CD4-positive, alpha-beta T cell treated with Interferon gamma for 1 hour (primary cell): ENCODE measurements at regions not wholly inside any gene's neighbourhood (a gene's known extent, or its start where the extent isn't known, plus 50 kb on each side); places are given as distances from the start of the nearest gene placed in this dataset.
A peak's percentile ranks its signal among the peaks of the same experiment; 100 is the strongest.
"Not testable (repeated sequence)": the region's sequence is repeated elsewhere in the genome, so short reads cannot be mapped to it uniquely, and the experiment has no call there.

Source experiments
- DNase-seq: peaks from one replicate; pipeline ENCODE4 v3.0.0-alpha.2; 2020

DNA sequence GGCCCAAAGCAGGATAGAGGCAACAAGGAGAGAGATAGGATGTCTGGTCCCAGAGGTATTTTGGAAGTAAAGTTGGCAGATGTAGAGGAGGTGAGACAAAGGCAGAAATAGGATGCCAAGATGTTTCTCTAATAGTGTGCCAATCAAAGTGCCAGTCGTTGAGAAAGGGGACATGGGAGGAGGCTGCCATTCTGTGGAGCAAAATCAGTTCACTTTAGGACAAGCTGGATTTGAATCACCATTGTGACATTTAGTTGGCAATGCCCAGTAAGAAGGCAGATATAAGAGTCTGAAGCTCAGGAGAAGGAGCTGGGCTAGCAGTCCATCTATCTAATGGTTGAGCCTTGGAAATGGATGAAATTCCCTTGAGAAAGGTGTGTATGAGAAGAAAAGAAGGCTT, 53.8 kb downstream of the ADRB2 start:
- no peak for DNase-seq

DNA sequence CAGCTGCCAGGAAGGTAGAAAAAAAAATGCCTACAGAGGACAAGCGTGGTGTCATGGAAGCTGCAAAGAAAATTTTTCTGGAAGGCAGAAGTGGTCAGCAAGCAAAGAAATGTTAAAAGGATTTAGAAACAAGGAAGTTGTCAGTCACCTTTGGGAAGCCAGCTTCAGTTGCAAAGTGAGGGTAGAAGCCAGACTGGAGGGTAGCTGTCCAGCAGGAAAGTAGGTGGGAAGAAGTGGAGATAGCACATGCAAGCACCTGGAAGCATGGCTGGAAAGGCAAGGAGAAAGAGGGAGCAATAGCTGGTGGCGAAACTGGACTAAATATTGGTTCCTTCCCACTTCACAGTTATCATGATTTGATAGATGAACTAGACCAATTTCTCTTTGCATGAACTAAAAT, 54.3 kb downstream of the ADRB2 start:
- DNase-seq = no peak

DNA sequence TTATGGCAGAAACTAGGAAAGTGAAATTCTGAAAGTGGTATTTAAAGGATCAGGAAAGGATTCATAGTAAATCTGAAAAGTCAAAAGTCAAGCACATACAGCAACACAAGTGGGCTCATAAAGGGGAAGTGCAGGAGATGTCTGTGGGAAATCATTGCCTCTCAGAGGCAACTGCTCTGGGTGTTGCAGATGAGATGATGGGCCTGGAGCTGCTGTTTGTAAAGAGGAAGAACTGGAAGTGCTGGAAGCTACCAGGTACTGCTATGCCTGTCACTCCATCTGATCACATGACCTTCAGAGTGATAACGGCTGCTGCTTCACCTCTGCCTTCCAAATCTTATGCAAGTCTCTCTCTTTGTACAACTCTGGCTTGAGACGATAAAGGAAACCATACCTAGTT, 55.9 kb downstream of the ADRB2 start:
- DNase-seq = peak; percentile 3

DNA sequence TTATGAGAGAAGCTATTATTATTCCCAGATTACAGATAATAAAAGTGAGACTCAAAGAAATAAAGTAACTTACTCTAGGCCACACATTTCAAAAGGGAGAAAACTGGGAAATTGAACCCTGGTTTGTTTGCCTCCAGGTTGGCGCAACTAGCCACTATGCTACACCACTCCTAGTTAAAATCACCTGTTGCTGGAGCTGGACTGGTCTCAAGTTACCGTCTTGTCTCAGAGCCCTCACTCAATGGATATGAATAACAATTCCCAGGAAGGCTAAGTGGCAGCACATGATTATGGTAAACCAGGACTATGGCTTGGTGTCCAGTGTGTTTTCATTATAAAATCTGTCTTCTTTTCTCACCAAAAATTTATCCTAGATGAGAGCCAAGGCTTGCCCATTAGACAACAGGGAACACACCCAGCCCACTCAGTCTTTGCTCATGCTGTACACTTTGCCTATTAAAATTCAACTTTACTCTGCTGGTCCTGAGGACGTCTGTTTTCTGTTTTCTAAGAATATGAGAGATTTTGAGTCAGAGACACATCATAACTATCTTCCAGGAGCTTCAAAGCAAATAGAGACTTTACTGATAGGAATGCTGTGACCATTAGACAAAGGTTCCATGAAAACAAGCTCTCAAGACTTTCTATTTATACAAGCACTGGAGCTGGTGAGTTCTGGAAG, 58.1 kb downstream of the ADRB2 start:
- DNase-seq = no peak

DNA sequence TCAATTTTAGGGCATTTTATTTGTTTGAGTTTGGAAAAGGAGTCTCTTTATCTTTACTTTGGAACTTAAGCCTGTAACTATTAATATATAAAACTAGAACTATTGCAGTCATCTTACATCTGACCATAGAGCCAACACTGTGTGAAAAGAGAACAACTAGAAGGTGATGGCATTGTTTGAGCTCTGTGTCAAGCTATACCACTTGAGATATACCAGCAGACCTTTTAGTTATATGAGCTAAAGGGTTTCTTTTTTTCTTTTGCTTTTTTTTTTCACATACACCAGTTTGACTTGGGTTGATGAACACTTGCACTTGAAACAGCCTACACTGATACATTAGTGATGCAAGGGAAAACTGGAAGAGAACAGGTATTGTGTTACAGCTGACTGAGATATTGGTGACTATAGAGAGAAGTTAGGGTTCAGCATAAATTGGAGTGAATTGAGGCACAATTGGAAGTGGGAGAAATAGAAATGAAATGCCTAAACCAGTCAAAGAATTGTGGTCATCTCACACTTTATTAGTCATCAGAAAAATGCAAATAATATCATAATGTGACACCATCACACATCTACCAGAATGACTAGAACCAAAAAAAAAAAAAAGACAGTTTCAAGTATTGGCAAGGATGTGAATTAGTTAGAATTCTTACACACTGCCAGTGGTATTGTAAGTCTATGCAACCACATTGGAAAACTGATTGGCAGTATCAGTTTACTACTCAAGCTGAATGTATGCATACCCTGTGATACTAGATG, 60.9 kb downstream of the ADRB2 start:
- DNase-seq = no peak

DNA sequence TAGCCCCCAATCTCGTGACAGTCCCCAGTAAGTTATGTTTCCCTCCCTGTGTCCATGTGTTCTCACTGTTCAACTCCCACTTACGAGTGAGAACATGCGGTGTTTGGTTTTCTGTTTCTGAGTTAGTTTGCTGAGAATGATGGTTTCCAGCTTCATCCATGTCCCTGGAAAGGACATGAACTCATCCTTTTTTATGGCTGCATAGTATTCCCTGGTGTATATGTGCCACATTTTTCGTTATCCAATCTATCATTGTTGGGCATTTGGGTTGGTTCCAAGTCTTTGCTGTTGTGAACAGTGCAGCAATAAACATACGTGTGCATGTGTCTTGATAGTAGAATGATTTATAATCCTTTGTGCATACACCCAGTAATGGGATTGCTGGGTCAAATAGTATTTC, 63.5 kb downstream of the ADRB2 start:
- not testable (repeated sequence) for DNase-seq

DNA sequence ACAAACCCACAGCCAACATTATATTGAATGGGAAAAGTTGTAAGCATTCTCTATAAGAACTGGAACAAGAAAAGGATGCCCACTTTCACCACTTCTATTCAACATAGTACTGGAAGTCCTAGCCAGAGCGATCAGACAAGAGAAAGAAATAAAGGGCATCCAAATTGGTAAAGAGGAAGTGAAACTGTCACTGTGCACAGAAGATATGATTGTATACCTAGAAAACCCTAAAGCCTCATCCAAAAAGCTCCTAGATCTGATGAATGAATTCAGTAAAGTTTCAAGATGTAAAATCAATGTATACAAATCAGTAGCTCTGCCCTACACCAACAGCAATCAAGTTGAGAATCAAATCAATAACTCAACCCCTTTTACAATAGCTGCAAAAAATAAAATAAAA, 69.0 kb downstream of the ADRB2 start:
- not testable (repeated sequence) for DNase-seq

DNA sequence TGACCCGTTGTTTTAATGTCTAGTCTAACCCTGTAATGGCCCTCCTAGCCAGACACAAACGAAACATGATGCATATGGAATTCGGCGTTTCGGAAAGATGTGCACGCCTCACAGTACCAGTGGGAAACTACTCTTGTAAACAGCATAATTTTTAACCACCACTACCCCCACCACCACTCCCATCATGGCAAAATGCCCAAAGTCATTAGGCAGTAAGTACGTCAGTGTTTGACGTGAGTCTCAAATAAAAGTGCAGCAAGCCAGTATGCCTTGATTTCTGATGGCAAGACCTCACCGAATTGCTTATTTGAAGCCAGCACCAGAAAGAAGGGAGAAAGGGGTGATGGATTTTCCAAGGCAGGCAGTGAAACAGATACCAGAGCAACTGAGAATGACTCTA, 71.4 kb downstream of the ADRB2 start:
- no peak for DNase-seq

DNA sequence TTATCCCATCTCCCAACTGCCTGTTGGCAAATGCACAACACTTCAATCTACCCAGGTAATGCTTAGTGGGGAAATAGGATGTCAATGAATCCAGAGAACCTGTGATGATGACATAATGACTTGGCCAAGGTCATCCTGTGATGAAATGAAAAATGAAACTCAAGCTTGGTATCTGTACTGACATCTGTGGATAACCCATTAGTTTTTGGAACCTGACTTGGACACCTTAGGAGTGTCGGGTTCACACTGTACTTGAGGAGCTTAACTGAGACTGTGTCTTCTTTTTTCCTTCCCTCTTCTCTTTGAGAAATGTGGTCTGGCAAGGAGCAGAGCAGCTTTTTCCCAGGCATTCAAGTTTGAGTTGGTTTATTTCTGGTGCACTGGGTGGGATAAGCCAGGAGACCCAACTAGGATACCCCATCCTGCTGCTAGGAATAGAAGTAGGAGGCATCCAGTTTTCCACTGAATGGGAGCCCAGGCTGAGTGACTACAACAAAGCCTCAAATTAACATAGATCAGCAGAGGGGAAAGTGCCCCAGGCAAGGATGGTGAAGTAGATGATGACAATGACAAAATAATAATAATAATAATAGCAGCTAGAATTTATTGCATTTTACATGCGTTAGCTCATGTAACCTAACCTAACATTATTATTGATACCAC, 72.1 kb downstream of the ADRB2 start:
- DNase-seq = no peak

DNA sequence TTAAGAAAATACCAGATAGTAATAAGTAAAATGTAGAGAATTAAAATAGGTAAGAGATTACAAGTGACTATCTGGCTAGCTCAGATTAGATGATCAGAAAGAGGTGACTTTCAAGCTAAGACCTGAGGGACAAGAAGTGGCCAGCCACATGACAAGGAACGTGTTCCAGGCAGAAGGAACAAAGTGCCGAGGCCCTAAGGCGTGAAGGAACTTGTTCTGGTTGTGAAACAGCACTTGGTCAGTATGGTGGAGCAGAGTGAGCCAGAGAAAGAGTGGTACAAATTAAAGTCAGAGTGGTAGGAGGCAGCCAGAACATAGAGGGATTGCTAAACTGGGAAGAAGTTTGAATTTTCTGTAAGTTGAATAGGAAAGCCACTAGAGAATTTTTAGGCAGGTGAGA, 73.6 kb downstream of the ADRB2 start:
- no peak for DNase-seq

DNA sequence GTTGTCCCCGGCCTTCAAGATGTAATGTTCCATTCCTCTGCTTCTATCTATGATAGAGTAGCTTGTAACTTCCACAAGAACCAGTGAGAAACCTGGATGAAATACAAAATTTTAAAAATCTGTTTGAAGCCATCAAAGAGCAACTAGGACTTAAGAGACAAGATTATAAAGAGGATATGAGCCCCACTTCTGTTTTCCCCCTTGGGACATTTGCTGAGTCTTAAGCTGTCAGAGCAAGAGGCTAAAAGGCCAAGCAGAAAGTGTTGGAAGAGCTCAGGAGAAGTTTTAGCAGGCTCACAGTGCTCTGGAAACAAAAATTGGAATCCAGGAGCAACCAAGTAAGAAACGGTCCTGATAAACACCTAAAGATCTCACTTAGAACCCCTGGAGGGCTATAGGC, 76.1 kb downstream of the ADRB2 start:
- no peak for DNase-seq

DNA sequence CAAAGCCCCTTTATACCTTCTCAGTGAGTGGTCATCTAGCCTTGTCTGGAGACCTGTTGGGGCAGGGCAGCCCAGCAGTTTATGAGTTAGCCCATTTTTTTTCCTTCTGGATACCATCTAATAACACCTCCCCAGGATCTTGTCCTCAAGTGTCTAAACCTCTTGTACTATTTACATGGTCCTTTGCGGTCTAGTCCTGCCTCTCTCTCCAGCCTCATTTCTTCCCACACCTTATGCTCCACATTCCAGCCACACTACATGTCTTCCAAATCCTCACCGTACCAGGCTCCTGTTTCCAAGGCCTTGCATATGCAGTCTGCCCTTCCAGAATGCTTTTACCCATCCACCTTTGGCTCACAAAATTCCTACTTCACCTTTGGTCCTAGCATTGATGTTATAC, 77.2 kb downstream of the ADRB2 start:
- DNase-seq = no peak

DNA sequence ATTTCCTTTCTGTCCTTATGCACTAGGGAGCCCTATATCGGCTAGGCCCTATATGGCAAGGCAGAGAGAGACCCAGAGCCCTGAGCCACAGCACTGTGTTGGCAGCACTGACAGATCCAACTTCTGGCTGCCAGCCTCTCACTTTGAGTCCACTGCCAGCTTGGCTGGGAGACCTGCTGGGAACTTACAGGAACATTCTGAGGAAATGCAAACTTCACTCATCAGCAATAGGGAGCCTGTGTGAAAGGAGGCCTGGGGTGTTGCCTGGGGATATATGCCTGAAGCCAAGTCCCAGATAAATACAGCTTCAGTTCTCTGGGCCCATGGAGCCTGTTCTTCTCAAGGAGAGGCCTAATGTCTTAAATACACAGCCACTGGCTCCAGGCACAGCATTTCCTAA, 78.0 kb downstream of the ADRB2 start:
- DNase-seq = no peak

DNA sequence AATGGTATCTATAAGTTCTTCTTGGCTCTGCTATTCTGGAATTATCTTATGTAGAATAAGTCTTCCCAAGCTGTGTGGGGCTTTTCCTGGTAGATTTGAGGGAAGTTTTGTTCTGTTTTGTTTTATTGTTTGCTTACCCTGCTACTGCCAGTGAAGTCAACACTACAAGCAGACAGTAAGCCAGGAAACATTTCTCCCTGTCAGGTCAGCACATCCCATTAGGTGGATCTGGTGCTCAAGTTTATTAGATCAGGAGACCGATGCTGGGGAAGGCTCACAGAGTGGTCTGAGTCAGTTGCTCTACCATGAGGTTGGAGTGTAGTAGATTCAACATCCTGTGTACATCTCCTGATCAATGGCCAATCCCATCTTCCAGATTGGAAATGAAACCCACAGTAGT, 79.1 kb downstream of the ADRB2 start:
- no peak for DNase-seq

DNA sequence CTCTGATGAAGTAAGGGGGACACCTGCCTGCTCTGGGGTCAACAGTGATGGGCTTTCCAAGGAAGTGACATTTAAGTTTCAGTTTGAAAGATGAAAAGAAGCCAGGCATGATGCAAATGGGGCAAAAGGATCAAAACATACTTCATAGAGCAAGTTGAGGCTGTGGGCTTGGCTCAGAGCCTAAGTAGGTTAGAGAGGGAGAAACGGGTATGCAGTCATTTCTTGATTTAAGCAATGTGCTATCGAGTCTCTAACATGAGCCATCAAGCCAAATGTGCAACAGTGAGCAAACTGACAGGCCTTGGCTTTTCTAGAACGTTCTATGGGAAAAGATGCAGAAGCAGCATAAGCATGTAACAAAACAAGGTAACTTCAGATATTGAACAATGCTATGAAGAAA, 80.6 kb downstream of the ADRB2 start:
- DNase-seq = no peak

DNA sequence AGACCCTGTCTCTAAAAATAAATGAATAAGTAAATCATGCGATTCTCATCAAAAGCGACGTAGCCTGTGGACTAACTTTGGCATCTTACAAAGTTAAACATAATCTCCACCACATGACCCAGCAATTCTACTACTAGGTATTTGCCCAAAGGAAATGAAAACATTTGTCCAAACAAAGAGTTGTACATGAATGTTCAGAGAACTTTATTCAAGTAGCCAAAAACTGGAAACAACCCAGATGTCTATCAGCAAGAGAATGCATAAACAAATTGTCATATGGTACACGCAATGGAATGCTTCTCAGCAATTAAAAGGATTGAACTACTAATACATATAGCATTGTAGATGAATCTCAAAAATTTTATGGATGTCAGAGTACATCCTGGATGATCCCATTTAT, 82.6 kb downstream of the ADRB2 start:
- no peak for DNase-seq

DNA sequence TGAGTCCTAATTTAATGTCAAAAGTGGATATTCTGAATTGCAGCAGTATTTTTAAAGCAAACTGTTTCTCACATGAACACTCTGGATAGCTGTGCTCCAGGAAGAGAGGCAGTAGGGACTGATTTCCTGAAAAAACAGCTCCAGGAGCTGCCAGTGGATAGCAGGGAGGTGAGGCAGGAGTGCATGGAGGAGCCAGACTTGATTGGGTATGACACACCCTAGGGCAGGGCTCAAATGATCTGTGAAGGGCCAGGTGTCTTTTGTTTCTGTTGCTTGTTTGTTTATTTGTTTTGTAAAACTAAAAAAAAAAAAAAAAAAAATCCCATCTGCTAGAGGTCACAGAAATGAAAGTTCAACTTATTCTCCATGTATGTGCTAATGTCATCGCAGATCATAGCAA, 83.4 kb downstream of the ADRB2 start:
- no peak for DNase-seq

DNA sequence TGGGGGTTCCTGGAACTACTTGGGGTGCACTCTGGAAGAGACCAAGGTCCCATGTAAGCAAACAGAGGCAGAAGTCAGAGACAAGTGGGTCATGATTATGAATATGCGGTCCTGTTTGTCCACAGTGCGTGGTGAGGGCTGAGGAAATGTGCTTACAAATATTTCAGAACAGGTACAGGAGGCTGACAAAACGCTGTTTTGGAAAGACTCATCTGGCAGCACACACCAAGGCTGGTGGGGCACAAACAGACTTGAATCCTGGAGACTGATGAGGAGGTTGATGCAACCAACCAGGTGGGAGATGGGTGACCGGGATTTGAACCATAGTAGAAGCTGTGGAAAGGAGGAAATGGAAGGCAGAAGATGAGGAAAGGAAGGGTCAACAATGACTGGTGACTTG, 83.8 kb downstream of the ADRB2 start:
- DNase-seq = no peak

DNA sequence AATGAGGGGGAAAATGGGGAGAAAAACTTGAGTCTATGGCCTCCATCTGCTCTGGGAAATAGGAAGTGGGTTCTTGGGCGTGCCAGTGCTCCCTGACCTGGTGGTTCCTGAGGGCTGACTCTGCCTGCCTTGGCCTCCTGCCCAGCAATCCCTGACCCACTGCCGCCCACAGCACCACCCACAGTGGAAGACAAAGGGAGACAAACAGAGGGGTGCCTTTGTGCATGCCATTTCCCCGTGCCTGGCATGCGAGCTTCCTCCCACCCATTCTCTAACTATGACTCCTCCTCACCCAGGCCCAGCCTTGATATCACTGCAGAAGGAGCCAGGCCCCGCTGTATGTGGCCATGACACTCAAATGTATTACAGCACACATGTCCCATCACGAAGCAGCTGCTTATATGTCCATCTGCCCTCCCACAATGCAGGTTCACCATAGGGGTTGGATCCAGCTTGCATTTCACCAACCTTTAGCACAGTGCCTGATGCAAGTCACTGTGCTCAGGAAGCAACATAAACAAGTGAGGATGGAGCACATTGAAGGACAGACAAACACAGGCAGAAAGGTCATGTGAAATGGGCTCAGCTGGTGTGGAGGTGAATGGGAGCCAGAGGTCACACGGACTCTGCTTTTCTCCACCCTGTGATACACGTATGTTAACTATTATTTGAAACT, 84.4 kb downstream of the ADRB2 start:
- no peak for DNase-seq

DNA sequence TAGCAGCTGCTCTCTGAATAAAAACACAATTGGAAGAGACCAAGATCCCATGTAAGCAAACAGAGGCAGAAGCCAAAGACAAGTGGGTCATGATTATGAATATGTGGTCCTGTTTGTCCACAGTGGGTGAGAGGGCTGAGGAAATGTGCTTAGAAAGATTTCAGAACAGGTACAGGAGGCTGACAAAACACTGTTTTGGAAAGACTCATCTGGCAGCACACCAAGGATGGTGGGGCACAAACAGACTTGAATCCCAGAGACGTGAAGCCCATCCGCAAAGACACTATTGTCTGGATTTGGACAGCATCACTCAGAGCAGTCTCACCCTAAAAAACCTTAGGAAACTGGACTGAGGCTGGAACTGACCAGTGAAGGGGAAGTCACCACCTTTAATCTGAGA, 85.0 kb downstream of the ADRB2 start:
- no peak for DNase-seq

DNA sequence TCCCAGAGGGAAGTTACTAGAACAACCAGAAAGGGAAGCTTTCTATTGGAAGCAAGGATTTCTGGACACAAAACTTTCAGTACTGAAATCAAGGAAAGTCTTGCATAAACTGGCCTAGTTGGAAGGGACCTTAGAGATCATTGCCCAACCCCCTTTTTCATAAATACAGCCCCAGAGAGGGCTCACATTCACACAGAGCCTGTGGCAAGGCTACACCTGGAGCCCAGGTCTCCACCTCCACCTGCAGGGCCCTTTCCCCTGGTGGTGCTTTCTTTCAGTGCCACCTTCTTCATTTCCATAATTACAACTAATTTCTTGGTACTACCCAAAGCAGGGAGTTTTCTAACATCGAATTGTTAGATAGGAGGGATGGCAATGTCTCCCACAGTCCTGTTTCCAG, 85.7 kb downstream of the ADRB2 start:
- DNase-seq = no peak

DNA sequence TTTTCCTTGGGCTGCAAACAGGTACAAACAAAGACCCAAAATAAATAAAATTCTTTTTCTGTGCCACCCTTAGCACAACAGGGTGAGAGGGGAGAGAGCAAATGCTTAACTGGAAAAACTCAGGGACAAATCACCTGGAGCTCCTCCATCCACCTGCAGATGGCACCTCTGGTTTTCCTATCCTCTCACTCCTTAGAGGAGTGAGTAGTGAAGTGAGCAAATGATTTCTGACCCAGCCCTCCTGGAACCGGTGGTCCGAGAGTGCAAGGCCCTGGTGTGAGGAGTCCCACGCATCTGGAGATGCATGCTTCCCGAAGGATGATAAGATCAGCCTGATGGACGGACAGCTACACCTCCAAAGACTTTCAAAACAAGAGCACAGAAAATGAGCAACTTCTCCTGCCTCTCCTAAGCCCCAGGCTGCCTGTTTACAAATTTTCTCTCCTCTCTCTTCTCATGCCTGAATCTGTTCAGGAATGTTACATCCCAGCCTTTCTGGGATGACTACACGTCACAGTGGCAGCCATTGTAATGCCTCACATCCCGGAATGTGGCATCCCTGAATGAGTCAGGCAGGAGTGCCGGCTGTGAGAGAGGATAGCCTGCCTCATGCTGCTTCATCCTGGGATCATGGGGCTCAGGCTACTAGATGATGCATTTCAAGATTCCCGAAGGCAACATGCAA, 86.4 kb downstream of the ADRB2 start:
- DNase-seq = no peak

DNA sequence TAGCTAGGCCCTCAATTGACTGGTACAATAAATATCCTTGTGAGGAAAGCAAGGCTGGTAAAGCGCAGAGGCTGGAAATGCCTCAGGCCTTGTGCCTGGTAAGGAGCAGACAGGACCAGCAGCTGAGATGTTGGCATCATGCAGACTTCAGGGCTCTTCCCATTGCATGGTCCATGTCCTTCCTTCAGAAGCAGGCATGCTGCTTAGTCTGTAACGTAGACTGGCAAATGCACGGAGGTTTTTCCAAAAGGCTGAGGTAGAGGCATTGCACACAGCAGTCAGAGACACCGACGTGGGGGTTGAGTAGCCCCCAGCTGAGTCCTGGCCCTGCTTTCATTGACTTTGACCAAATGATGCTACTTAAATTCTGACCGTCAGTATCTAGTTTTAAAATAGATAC, 87.1 kb downstream of the ADRB2 start:
- DNase-seq = no peak
